Fibroblast of pulmonary artery (primary cell): ENCODE measurements at regions not wholly inside any gene's neighbourhood (a gene's known extent, or its start where the extent isn't known, plus 50 kb on each side); places are given as distances from the start of the nearest gene placed in this dataset.
A peak's percentile ranks its signal among the peaks of the same experiment; 100 is the strongest.
"Not testable (repeated sequence)": the region's sequence is repeated elsewhere in the genome, so short reads cannot be mapped to it uniquely, and the experiment has no call there.

ENCODE experiments used
- DNase-seq: peaks from one replicate; pipeline ENCODE4 v3.0.0-alpha.2; 2010; ENCODE audit warnings: low read depth
- H3K4me3 ChIP-seq: replicated peaks from 2 replicates; pipeline ENCODE4 v1.5.1; 2011; ENCODE audit warnings: low read depth, mild to moderate bottlenecking, control low read depth, low read length, moderate library complexity
- TF ChIP-seq, protein P1 (sequence below): IDR thresholded peaks from 2 replicates; pipeline ENCODE4 v1.5.1; 2011; ENCODE audit warnings: mild to moderate bottlenecking, control low read depth, low read length, inconsistent platforms; ENCODE audit errors: missing control alignments

- TF ChIP-seq, protein P1, sequence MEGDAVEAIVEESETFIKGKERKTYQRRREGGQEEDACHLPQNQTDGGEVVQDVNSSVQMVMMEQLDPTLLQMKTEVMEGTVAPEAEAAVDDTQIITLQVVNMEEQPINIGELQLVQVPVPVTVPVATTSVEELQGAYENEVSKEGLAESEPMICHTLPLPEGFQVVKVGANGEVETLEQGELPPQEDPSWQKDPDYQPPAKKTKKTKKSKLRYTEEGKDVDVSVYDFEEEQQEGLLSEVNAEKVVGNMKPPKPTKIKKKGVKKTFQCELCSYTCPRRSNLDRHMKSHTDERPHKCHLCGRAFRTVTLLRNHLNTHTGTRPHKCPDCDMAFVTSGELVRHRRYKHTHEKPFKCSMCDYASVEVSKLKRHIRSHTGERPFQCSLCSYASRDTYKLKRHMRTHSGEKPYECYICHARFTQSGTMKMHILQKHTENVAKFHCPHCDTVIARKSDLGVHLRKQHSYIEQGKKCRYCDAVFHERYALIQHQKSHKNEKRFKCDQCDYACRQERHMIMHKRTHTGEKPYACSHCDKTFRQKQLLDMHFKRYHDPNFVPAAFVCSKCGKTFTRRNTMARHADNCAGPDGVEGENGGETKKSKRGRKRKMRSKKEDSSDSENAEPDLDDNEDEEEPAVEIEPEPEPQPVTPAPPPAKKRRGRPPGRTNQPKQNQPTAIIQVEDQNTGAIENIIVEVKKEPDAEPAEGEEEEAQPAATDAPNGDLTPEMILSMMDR = no peak
- DNase-seq = peak; percentile 13
- H3K4me3 ChIP-seq = no peak overlapping the region
Measured at GRCh38 chr7:14995774-14996173, 93.2 kb upstream of the DGKB start.

GRCh38 chr7:14988941-14989340 lies 86.4 kb upstream of the DGKB start:
- no peak overlapping the region for H3K4me3 ChIP-seq
- DNase-seq = no peak
- TF ChIP-seq, protein P1 = no peak

- no peak overlapping the region for H3K4me3 ChIP-seq
- TF ChIP-seq, protein P1 = no peak
- DNase-seq = no peak
Measured at GRCh38 chr7:14978687-14979086, 76.1 kb upstream of the DGKB start.

DNA sequence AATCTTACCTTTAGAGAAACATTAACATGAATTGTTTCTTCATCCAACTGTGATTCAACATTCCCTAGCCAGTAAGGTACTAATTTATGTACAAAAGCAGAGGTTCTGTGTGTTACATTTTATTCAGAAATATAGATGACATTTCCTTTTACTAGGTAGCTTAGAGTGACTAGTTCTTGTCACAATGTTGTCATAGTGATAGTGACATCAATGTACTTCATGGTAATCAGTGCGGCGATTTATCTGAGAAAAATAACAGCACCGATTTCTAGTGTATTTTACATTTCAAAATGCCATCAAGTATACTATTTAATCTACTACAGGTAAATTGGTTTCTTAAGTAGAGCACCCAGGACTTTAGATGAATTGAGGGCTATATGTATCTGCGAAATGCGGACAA lies 72.1 kb upstream of the DGKB start:
- no peak overlapping the region for H3K4me3 ChIP-seq
- TF ChIP-seq, protein P1 = no peak
- no peak for DNase-seq

DNA sequence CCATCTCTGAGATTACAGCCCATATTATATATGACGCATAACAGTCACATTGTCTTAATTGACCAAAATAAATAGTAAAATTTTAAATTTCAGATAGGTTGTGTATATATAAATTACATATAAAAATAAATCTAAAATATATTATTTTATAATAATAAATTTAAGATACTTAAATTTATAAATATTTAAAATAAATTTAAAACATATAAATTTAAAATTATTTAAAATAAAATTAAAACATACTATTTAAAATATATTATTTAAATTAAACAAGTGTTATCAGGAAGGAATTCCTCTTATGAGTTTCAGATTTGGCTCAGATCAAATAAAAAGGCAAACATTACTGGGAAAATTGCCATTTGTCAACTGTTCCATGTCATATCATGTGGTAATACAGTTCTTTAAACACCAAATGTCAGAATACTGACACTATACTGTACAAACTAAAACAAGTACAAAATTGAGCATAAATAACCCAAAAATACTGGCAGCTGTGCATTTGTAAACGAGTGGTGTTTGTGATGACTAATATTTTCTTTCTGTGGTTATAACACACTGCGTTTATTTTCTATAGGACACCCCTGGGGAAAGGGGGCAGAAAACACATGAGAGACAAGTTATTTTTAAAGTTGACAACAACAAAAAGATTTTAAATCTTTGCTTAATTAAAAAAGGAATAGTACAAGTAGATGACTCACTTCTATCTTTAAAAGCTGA lies 71.3 kb upstream of the DGKB start:
- no peak overlapping the region for H3K4me3 ChIP-seq
- DNase-seq = no peak
- TF ChIP-seq, protein P1 = no peak

DNA sequence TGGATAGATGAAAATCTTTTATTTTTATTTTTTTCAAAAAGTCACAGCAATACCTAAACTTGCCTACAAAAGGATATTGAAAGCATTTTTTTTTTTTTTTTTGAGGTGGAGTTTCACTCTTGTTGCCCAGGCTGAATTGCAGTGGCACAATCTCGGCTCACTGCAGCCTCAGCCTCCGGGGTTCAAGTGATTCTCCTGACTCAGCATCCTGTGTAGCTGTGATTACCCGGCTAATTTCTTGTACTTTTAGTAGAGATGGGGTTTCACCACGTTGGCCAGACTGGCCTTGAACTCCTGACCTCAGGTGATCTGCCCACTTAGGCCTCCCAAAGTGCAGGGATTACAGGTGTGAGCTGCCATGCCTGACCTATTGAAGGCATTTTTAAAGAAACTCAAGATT lies 69.1 kb upstream of the DGKB start:
- not testable (repeated sequence) for DNase-seq, H3K4me3 ChIP-seq

- H3K4me3 ChIP-seq, DNase-seq: not testable (repeated sequence)
Measured at GRCh38 chr7:14967376-14967775, 64.8 kb upstream of the DGKB start.

GRCh38 chr7:14962778-14963177 lies 60.2 kb upstream of the DGKB start:
- no peak overlapping the region for H3K4me3 ChIP-seq
- TF ChIP-seq, protein P1 = no peak
- DNase-seq = no peak
